Keratinocyte (primary cell): ENCODE measurements at regions not wholly inside any gene's neighbourhood (a gene's known extent, or its start where the extent isn't known, plus 50 kb on each side); places are given as distances from the start of the nearest gene placed in this dataset.

Experiments used
- DNase-seq: peaks from one replicate; pipeline ENCODE4 v3.0.0-alpha.2; 2011; ENCODE audit warnings: low read depth, missing footprints, low spot score
- FAIRE-seq: peaks from 2 replicates; lab custom pipeline; 2011; peaks lifted over from hg19 to GRCh38; lab: Jason Lieb, UNC
- H2AFZ ChIP-seq: 2 replicates; pipeline ENCODE4 v1.6.0; 2012; ENCODE audit warnings: low read length, control low read depth, inconsistent platforms; ENCODE audit not compliant: control insufficient read depth
- H3K27ac ChIP-seq: 2 replicates; pipeline ENCODE4 v1.5.1; 2011; ENCODE audit warnings: low read length; ENCODE audit not compliant: control insufficient read depth, insufficient read depth
- H3K27me3 ChIP-seq: 3 replicates; pipeline ENCODE4 v1.6.0; 2011; ENCODE audit warnings: low read length; ENCODE audit not compliant: control insufficient read depth, insufficient read depth; ENCODE audit errors: extremely low read depth
- H3K36me3 ChIP-seq, 2 experiments: 2 replicates in 1 of 2; 3 replicates in 1 of 2; pipeline ENCODE4 v1.5.1; 2011; ENCODE audit warnings: low read length in 2 of 2, mild to moderate bottlenecking in 1 of 2; ENCODE audit not compliant: control insufficient read depth in 2 of 2, insufficient read depth in 2 of 2; ENCODE audit errors: extremely low read depth in 1 of 2
- H3K4me1 ChIP-seq: 3 replicates; pipeline ENCODE4 v1.5.1; 2011; ENCODE audit warnings: low read length; ENCODE audit not compliant: control insufficient read depth, insufficient read depth; ENCODE audit errors: extremely low read depth
- H3K4me2 ChIP-seq: 3 replicates; pipeline ENCODE4 v1.6.0; 2011; ENCODE audit warnings: low read depth, low read length; ENCODE audit not compliant: control insufficient read depth, insufficient read depth; ENCODE audit errors: extremely low read depth
- H3K4me3 ChIP-seq, 3 experiments: fragments of 200-600 bp in 1 of 3; sonication (generic) in 1 of 3; 2 replicates in 2 of 3; 3 replicates in 1 of 3; pipeline ENCODE4 v1.5.1; 2011 to 2016; ENCODE audit warnings: low read length in 3 of 3, mild to moderate bottlenecking in 3 of 3, control low read depth in 2 of 3, inconsistent platforms in 1 of 3, low read depth in 1 of 3, mixed read lengths in 1 of 3, mixed run types in 1 of 3, moderate library complexity in 1 of 3; ENCODE audit not compliant: control insufficient read depth in 2 of 3, insufficient read depth in 2 of 3; ENCODE audit errors: extremely low read depth in 1 of 3
- H3K79me2 ChIP-seq: 2 replicates; pipeline ENCODE4 v1.6.0; 2012; ENCODE audit warnings: low read length; ENCODE audit not compliant: control insufficient read depth, insufficient read depth
- H3K9ac ChIP-seq: 3 replicates; pipeline ENCODE4 v1.6.0; 2011; ENCODE audit warnings: low read length; ENCODE audit not compliant: control insufficient read depth, insufficient read depth; ENCODE audit errors: extremely low read depth
- H3K9me1 ChIP-seq: 3 replicates; pipeline ENCODE4 v1.6.0; 2011; ENCODE audit warnings: low read length; ENCODE audit not compliant: control insufficient read depth, insufficient read depth; ENCODE audit errors: extremely low read depth
- H3K9me3 ChIP-seq: 2 replicates; pipeline ENCODE4 v1.5.1; 2012; ENCODE audit warnings: low read depth, low read length; ENCODE audit not compliant: control insufficient read depth
- H4K20me1 ChIP-seq: 3 replicates; pipeline ENCODE4 v1.6.0; 2011; ENCODE audit warnings: low read length; ENCODE audit not compliant: control insufficient read depth, insufficient read depth; ENCODE audit errors: extremely low read depth
- EZH2 ChIP-seq: IDR thresholded peaks from one replicate; pipeline ENCODE4 v1.6.1; 2012; ENCODE audit warnings: inconsistent platforms, mild to moderate bottlenecking, low read length, moderate library complexity
- dilution Hi-C: fragments of 300-500 bp; cut with MboI; formaldehyde crosslinking; loops from one replicate; pipeline ENCODE4 v1.7.0; 2020; ENCODE audit warnings: low sequenced_read_pairs; ENCODE audit not compliant: extremely low pct_ligation_motif_present
- TF ChIP-seq, protein P1 (sequence below), 3 experiments: IDR thresholded peaks in 1 of 3; conservative IDR thresholded peaks in 1 of 3; optimal IDR thresholded peaks in 1 of 3; 2 replicates in 2 of 3; 3 replicates in 1 of 3; pipeline versions ENCODE3 to v1.5.1; 2011; ENCODE audit warnings: low read length in 3 of 3, mild to moderate bottlenecking in 3 of 3, moderate library complexity in 2 of 3, control low read depth in 1 of 3, inconsistent platforms in 1 of 3; ENCODE audit not compliant: insufficient read depth in 2 of 3; ENCODE audit errors: extremely low read depth in 1 of 3

DNA sequence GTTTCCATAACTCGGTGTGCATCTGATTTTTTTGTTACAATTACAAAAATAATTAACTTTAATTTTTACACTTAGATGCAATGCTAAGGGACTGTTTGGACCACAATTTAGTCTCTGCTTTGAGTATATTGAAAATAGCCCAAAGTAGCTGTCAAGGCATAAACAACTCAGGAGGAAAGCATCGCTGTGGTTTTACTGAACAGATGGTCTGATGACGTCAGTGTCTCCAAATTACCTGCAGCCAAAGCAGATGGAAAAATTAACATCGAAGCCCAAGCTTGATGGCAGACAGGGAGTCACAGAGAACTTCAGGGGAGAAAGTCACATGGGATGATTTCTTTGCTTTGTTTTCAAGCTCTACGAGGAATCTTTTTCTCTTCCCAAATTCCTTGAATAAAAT, 83.1 kb upstream of the PLCL2 start:
- H4K20me1 ChIP-seq, result no peaks in the 10 kb centered on the region
- H3K9me1 ChIP-seq, result no peaks in the 10 kb centered on the region
- no peak overlapping the region for H3K9ac ChIP-seq
- dilution Hi-C loops, result no loop called here
- no peak overlapping the region for H3K27ac ChIP-seq
- no peaks in the 10 kb centered on the region for H3K9me3 ChIP-seq
- DNase-seq, result no peak
- no peak overlapping the region for H3K4me2 ChIP-seq
- no peak overlapping the region for H2AFZ ChIP-seq
- H3K27me3 ChIP-seq, result no peaks in the 10 kb centered on the region
- no peak overlapping the region for H3K4me3 ChIP-seq
- TF ChIP-seq, protein P1, sequence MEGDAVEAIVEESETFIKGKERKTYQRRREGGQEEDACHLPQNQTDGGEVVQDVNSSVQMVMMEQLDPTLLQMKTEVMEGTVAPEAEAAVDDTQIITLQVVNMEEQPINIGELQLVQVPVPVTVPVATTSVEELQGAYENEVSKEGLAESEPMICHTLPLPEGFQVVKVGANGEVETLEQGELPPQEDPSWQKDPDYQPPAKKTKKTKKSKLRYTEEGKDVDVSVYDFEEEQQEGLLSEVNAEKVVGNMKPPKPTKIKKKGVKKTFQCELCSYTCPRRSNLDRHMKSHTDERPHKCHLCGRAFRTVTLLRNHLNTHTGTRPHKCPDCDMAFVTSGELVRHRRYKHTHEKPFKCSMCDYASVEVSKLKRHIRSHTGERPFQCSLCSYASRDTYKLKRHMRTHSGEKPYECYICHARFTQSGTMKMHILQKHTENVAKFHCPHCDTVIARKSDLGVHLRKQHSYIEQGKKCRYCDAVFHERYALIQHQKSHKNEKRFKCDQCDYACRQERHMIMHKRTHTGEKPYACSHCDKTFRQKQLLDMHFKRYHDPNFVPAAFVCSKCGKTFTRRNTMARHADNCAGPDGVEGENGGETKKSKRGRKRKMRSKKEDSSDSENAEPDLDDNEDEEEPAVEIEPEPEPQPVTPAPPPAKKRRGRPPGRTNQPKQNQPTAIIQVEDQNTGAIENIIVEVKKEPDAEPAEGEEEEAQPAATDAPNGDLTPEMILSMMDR (optimal IDR thresholded peaks at IDR 0.05 in 1 of 3, IDR thresholded peaks at IDR 0.05 in 1 of 3, conservative IDR thresholded peaks at IDR 0.05 in 1 of 3; ENCODE audit: extremely low read depth in 1 of 3, insufficient read depth in 2 of 3, low read length in 3 of 3), result no peak
- TF ChIP-seq EZH2, result no peak
- H3K79me2 ChIP-seq, result no peaks in the 10 kb centered on the region
- H3K4me1 ChIP-seq, result no peaks in the 10 kb centered on the region
- H3K36me3 ChIP-seq, result no peaks in the 10 kb centered on the region
- no peak for FAIRE-seq

DNA sequence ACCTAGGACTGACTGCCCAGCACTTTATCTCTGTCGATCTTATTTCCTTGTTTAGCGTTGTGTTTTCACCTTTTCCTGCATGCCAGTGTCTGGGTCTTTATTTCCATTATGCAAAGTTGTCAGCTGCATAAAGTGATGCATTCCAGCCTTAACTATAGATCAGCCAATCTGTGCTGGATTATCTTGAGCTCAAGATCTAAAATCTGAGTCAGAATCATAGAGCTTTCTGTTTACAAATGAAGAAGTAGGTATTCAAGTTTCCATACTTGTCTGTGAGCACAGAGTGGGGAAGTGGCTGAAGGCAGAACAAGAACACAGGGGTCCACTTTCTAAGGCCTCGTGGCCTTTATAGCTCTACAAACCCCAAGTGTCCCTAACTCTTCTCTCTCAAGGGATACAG, 82.4 kb upstream of the PLCL2 start:
- H2AFZ ChIP-seq, result no peak overlapping the region
- H3K4me3 ChIP-seq, result no peak overlapping the region
- no peaks in the 10 kb centered on the region for H3K36me3 ChIP-seq
- H3K9me3 ChIP-seq, result no peaks in the 10 kb centered on the region
- H3K9me1 ChIP-seq, result no peaks in the 10 kb centered on the region
- no peaks in the 10 kb centered on the region for H4K20me1 ChIP-seq
- dilution Hi-C loops, result no loop called here
- FAIRE-seq, result no peak
- no peak for TF ChIP-seq EZH2
- TF ChIP-seq, protein P1 (optimal IDR thresholded peaks at IDR 0.05 in 1 of 3, IDR thresholded peaks at IDR 0.05 in 1 of 3, conservative IDR thresholded peaks at IDR 0.05 in 1 of 3; ENCODE audit: extremely low read depth in 1 of 3, insufficient read depth in 2 of 3, low read length in 3 of 3), result no peak
- DNase-seq, result no peak
- no peaks in the 10 kb centered on the region for H3K79me2 ChIP-seq
- H3K4me1 ChIP-seq, result no peaks in the 10 kb centered on the region
- H3K27me3 ChIP-seq, result no peaks in the 10 kb centered on the region
- no peak overlapping the region for H3K9ac ChIP-seq
- no peak overlapping the region for H3K4me2 ChIP-seq
- H3K27ac ChIP-seq, result no peak overlapping the region
